Neural cell (in vitro differentiated cells): ENCODE measurements at regions not wholly inside any gene's neighbourhood (a gene's known extent, or its start where the extent isn't known, plus 50 kb on each side); places are given as distances from the start of the nearest gene placed in this dataset.

Experiments used
- H2AFZ ChIP-seq: fragments of 200-600, 300-800 bp; sonication (generic), shearing (Covaris generic); 2 replicates; pipeline ENCODE4 v1.6.0; 2014; ENCODE audit warnings: low read depth, mild to moderate bottlenecking, antibody characterized with exemption, low read length, moderate library complexity
- H3F3A ChIP-seq: fragments of 200-600 bp; shearing (Covaris generic); 2 replicates; pipeline ENCODE4 v1.6.1; 2016; ENCODE audit warnings: mild to moderate bottlenecking, moderate library complexity, mixed read lengths, antibody characterized with exemption, low read length; ENCODE audit not compliant: insufficient read depth, poor library complexity, severe bottlenecking
- H3K27ac ChIP-seq: fragments of 200-600, 300-800 bp; sonication (generic), shearing (Covaris generic); 2 replicates; pipeline ENCODE4 v1.5.1; 2014; ENCODE audit warnings: mild to moderate bottlenecking, low read length, moderate library complexity
- H3K27me3 ChIP-seq: fragments of 300-800, 200-600 bp; sonication (generic), shearing (Covaris generic); 2 replicates; pipeline ENCODE4 v1.6.0; 2014; ENCODE audit warnings: mild to moderate bottlenecking, low read depth, low read length, moderate library complexity; ENCODE audit not compliant: insufficient read depth
- H3K36me3 ChIP-seq: fragments of 300-800, 200-600 bp; sonication (generic), shearing (Covaris generic); 2 replicates; pipeline ENCODE4 v1.5.1; 2014; ENCODE audit warnings: mild to moderate bottlenecking, antibody characterized with exemption, low read length, moderate library complexity; ENCODE audit not compliant: insufficient read depth
- H3K4me2 ChIP-seq: fragments of 300-800, 200-600 bp; sonication (generic), shearing (Covaris generic); 2 replicates; pipeline ENCODE4 v1.6.0; 2014; ENCODE audit warnings: mild to moderate bottlenecking, low read length
- H3K4me3 ChIP-seq: fragments of 300-800, 200-600 bp; sonication (generic), shearing (Covaris generic); 2 replicates; pipeline ENCODE4 v1.5.1; 2014; ENCODE audit warnings: mild to moderate bottlenecking, low read length, moderate library complexity
- H3K79me2 ChIP-seq: fragments of 200-600 bp; shearing (Covaris generic); replicated peaks from 2 replicates; pipeline ENCODE4 v1.6.0; 2014; ENCODE audit warnings: mild to moderate bottlenecking, low read length, moderate library complexity; ENCODE audit not compliant: insufficient read depth
- H3K9ac ChIP-seq: fragments of 300-800, 200-600 bp; sonication (generic), shearing (Covaris generic); 2 replicates; pipeline ENCODE4 v1.6.1; 2016; ENCODE audit warnings: mild to moderate bottlenecking, low read length, mixed read lengths
- H3K9me2 ChIP-seq: fragments of 200-600 bp; shearing (Covaris generic); 2 replicates; pipeline ENCODE4 v1.6.1; 2016; ENCODE audit warnings: mild to moderate bottlenecking, low read length, mixed read lengths; ENCODE audit not compliant: insufficient read depth
- H3K9me3 ChIP-seq: fragments of 200-600, 300-800 bp; sonication (generic), shearing (Covaris generic); 2 replicates; pipeline ENCODE4 v1.6.1; 2016; ENCODE audit warnings: mild to moderate bottlenecking, mixed run types, low read length, moderate library complexity, mixed read lengths
- H4K20me1 ChIP-seq: fragments of 200-600 bp; shearing (Covaris generic); 2 replicates; pipeline ENCODE4 v1.6.1; 2016; ENCODE audit warnings: mild to moderate bottlenecking, mixed run types; ENCODE audit not compliant: insufficient read depth
- CTCF ChIP-seq: fragments of 450-650 bp; IDR thresholded peaks from 2 replicates; pipeline ENCODE4 v1.5.1; 2014; ENCODE audit warnings: antibody characterized with exemption, mild to moderate bottlenecking, moderate library complexity; ENCODE audit not compliant: poor library complexity, severe bottlenecking
- EP300 ChIP-seq: fragments of 450-650 bp; conservative IDR thresholded peaks from 2 replicates; pipeline ENCODE4 v1.6.1; 2014; ENCODE audit warnings: antibody characterized with exemption, mild to moderate bottlenecking, moderate library complexity; ENCODE audit not compliant: poor library complexity, severe bottlenecking
- EZH2 ChIP-seq: fragments of 200-600, 300-800 bp; shearing (Covaris generic), sonication (generic); IDR thresholded peaks from 2 replicates; pipeline ENCODE4 v1.6.1; 2014; ENCODE audit warnings: antibody characterized with exemption, low read length, borderline replicate concordance, mild to moderate bottlenecking; ENCODE audit not compliant: insufficient read depth, poor library complexity, severe bottlenecking
- MXI1 ChIP-seq: fragments of 450-650 bp; conservative IDR thresholded peaks from 2 replicates; pipeline ENCODE4 v1.6.1; 2014; ENCODE audit warnings: antibody characterized with exemption, mild to moderate bottlenecking; ENCODE audit not compliant: poor library complexity, severe bottlenecking
- RAD21 ChIP-seq: fragments of 450-650 bp; conservative IDR thresholded peaks from 2 replicates; pipeline ENCODE4 v1.6.1; 2014; ENCODE audit warnings: antibody characterized with exemption, mild to moderate bottlenecking, moderate library complexity
- REST ChIP-seq: IDR thresholded peaks from 2 replicates; pipeline ENCODE4 v1.6.1; 2012; ENCODE audit warnings: borderline replicate concordance
- SMC3 ChIP-seq: fragments of 450-650 bp; conservative IDR thresholded peaks from 2 replicates; pipeline ENCODE4 v1.6.1; 2014; ENCODE audit warnings: antibody characterized with exemption, mild to moderate bottlenecking, moderate library complexity; ENCODE audit not compliant: poor library complexity
- TAF1 ChIP-seq: IDR thresholded peaks from 2 replicates; pipeline ENCODE4 v1.6.1; 2012; ENCODE audit warnings: low read depth

GRCh38 chr4:11152684-11153083, 276.0 kb downstream of the HS3ST1 start:
- H3K27me3 ChIP-seq, result no peaks in the 10 kb centered on the region
- no peaks in the 10 kb centered on the region for H3K9me3 ChIP-seq
- H3K9me2 ChIP-seq, result no peaks in the 10 kb centered on the region
- H3K79me2 ChIP-seq, result no peaks in the 10 kb centered on the region
- no peaks in the 10 kb centered on the region for H3F3A ChIP-seq
- TF ChIP-seq RAD21 (no peak), EZH2 (no peak), CTCF (no peak)
- H3K4me3 ChIP-seq, result no peak overlapping the region
- H2AFZ ChIP-seq, result no peak overlapping the region
- no peak overlapping the region for H3K4me2 ChIP-seq
- H4K20me1 ChIP-seq, result no peaks in the 10 kb centered on the region
- H3K27ac ChIP-seq, result no peak overlapping the region
- H3K36me3 ChIP-seq, result no peaks in the 10 kb centered on the region
- no peak overlapping the region for H3K9ac ChIP-seq

GRCh38 chr4:11151500-11151899, 277.2 kb downstream of the HS3ST1 start:
- no peak overlapping the region for H3K4me3 ChIP-seq
- H3K79me2 ChIP-seq, result no peaks in the 10 kb centered on the region
- H2AFZ ChIP-seq, result no peak overlapping the region
- no peak overlapping the region for H3K4me2 ChIP-seq
- no peak overlapping the region for H3K9ac ChIP-seq
- no peaks in the 10 kb centered on the region for H4K20me1 ChIP-seq
- no peak for TF ChIP-seq SMC3
- TF ChIP-seq EZH2, result no peak
- no peak for TF ChIP-seq MXI1
- H3K9me3 ChIP-seq, result no peaks in the 10 kb centered on the region
- H3K27me3 ChIP-seq, result no peaks in the 10 kb centered on the region
- H3F3A ChIP-seq, result no peaks in the 10 kb centered on the region
- no peaks in the 10 kb centered on the region for H3K36me3 ChIP-seq
- no peak overlapping the region for H3K27ac ChIP-seq
- H3K9me2 ChIP-seq, result no peaks in the 10 kb centered on the region

- Histone ChIP-seq H3K4me2 (no peak overlapping the region), H3K36me3 (no peaks in the 10 kb centered on the region), H3K9ac (no peak overlapping the region), H3K9me3 (no peaks in the 10 kb centered on the region), H3K27ac (no peak overlapping the region), H3F3A (no peaks in the 10 kb centered on the region), H3K27me3 (no peaks in the 10 kb centered on the region), H3K79me2 (no peaks in the 10 kb centered on the region), H4K20me1 (no peaks in the 10 kb centered on the region), H3K4me3 (no peak overlapping the region), H2AFZ (no peak overlapping the region), H3K9me2 (no peaks in the 10 kb centered on the region)
- TF ChIP-seq SMC3 (no peak), CTCF (no peak), EP300 (no peak), RAD21 (no peak), TAF1 (no peak), EZH2 (no peak), REST (no peak), MXI1 (no peak)
Measured at GRCh38 chr4:11149612-11150259, 279.0 kb downstream of the HS3ST1 start.
